Mesothelial cell of epicardium (in vitro differentiated cells): ENCODE measurements at regions not wholly inside any gene's neighbourhood (a gene's known extent, or its start where the extent isn't known, plus 50 kb on each side); places are given as distances from the start of the nearest gene placed in this dataset.
A peak's percentile ranks its signal among the peaks of the same experiment; 100 is the strongest.
"Not testable (repeated sequence)": the region's sequence is repeated elsewhere in the genome, so short reads cannot be mapped to it uniquely, and the experiment has no call there.

Source experiments
- DNase-seq, 2 experiments: peaks; one replicate each; pipeline ENCODE4 v3.0.0; 2021; ENCODE audit warnings: low spot score in 2 of 2; ENCODE audit not compliant: unreplicated experiment in 2 of 2
- H3K27ac Mint-ChIP-seq: 2 replicates; pipeline ENCODE4 v1.8.0; 2021; ENCODE audit warnings: mixed read lengths
- H3K27me3 Mint-ChIP-seq: 2 replicates; pipeline ENCODE4 v1.8.0; 2021; ENCODE audit warnings: low read depth, mixed read lengths
- H3K36me3 Mint-ChIP-seq: 2 replicates; pipeline ENCODE4 v1.8.0; 2021; ENCODE audit warnings: mixed read lengths
- H3K4me1 Mint-ChIP-seq: 2 replicates; pipeline ENCODE4 v1.8.0; 2021; ENCODE audit warnings: mixed read lengths
- H3K4me3 Mint-ChIP-seq: 2 replicates; pipeline ENCODE4 v1.8.0; 2021; ENCODE audit warnings: mild to moderate bottlenecking, moderate library complexity, mixed read lengths
- H3K9me3 Mint-ChIP-seq: 2 replicates; pipeline ENCODE4 v1.8.0; 2021; ENCODE audit warnings: mixed read lengths
- TF ChIP-seq, protein P1 (sequence below): fragments of 200-600 bp; sonication (generic); IDR thresholded peaks from one replicate; pipeline ENCODE4 v1.5.0; 2021; ENCODE audit warnings: antibody characterized with exemption; ENCODE audit not compliant: unreplicated experiment

DNA sequence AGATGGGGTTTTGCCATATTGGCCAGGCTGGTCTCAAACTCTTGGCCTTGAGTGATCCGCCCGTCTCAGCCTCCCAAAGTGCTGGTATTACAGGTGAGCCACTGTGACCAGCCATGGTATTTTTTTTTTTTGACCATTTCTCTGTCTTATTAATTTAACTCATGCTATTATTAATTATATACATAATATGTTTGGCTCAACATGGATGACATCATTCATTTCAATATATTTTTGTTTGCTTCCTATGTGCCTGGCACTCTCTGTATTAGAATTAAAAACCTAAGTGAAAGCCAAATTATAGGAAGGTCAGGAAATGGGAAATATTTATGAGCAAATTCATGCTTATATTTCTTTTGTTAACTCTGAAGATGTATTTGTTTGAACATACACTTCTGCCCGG is 55.8 kb upstream of the AKIRIN2 start:
- no peak for DNase-seq
- Mint-ChIP-seq H3K9me3 (no peaks in the 10 kb centered on the region), H3K27ac (peak overlapping the region; percentile 77), H3K4me1 (peaks cover 34% of the 10 kb centered on the region), H3K27me3 (no peaks in the 10 kb centered on the region), H3K4me3 (no peak overlapping the region), H3K36me3 (no peaks in the 10 kb centered on the region)
- TF ChIP-seq, protein P1, sequence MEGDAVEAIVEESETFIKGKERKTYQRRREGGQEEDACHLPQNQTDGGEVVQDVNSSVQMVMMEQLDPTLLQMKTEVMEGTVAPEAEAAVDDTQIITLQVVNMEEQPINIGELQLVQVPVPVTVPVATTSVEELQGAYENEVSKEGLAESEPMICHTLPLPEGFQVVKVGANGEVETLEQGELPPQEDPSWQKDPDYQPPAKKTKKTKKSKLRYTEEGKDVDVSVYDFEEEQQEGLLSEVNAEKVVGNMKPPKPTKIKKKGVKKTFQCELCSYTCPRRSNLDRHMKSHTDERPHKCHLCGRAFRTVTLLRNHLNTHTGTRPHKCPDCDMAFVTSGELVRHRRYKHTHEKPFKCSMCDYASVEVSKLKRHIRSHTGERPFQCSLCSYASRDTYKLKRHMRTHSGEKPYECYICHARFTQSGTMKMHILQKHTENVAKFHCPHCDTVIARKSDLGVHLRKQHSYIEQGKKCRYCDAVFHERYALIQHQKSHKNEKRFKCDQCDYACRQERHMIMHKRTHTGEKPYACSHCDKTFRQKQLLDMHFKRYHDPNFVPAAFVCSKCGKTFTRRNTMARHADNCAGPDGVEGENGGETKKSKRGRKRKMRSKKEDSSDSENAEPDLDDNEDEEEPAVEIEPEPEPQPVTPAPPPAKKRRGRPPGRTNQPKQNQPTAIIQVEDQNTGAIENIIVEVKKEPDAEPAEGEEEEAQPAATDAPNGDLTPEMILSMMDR, result no peak

DNA sequence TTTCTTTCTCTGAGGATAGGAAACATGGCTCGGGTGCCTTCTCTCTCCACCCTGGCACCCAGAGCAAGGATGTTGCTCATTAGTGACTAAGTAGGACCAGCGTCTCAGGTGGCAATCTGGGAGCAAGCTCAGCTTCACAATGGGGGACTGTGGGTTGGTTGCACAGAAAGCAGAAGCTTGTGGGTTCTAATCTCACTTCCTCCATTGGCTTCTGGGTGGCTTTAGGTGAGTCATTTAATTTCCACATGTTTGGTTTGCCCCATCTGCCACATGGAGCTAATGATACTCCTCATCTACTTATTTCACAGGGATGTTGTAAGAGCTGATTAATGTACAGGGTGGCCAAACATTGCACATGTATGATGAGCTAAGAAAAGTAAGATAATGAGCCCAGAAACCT is 54.8 kb upstream of the AKIRIN2 start:
- TF ChIP-seq, protein P1, result no peak
- H3K4me3 Mint-ChIP-seq, result no peak overlapping the region
- H3K36me3 Mint-ChIP-seq, result no peaks in the 10 kb centered on the region
- DNase-seq, result no peak
- peaks cover 32% of the 10 kb centered on the region for H3K4me1 Mint-ChIP-seq
- no peaks in the 10 kb centered on the region for H3K27me3 Mint-ChIP-seq
- no peaks in the 10 kb centered on the region for H3K9me3 Mint-ChIP-seq
- peak overlapping the region; percentile 93 for H3K27ac Mint-ChIP-seq

DNA sequence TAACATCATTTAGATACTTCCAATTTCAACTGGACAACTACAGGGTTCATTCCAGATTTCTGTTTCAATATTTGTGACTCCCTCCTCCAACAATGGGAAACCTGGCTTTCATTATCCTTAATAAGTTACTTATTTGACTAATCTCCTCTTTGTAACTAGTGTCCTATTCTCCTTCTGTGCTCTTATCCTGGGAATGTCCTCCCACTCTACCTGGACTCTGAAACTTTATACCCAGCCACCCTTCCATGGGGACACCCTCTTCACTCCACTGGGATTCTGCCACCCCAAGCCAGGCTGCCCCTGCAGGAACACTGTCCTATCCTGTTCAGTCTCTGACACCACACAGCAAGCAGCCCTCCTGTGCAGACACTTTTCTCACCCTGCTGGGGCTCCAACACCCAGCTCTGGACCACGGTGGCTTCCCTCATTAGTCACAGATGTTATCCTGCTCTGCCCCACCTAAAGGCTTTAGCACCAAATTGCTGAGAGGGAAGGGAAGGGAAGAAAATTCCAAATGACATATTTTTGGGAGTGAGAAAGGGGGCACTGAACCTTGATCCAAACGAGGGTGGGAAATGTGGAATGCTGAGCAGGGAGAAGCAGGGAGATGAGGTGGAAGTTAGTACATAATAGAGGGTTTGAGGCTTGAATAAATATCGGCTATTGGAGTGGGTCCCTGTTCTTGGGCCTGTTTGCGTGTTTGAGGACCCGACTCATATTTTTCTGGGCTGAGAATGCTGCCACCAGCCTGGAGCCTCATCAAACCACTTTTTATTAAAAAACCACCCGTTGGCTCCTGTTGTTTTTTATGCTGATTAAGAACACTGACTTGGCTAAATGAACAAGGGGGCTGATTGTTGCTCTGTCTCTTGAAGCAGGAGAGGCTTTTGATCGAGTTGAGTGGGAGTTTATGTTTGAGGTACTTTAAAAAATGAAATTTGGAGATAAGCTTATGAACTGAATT is 54.0 kb upstream of the AKIRIN2 start:
- no peaks in the 10 kb centered on the region for H3K27me3 Mint-ChIP-seq
- no peak overlapping the region for H3K4me3 Mint-ChIP-seq
- DNase-seq, result no peak
- H3K36me3 Mint-ChIP-seq, result no peaks in the 10 kb centered on the region
- TF ChIP-seq, protein P1, result no peak
- peak overlapping the region; percentile 93 for H3K27ac Mint-ChIP-seq
- no peaks in the 10 kb centered on the region for H3K9me3 Mint-ChIP-seq
- H3K4me1 Mint-ChIP-seq, result peaks cover 31% of the 10 kb centered on the region

DNA sequence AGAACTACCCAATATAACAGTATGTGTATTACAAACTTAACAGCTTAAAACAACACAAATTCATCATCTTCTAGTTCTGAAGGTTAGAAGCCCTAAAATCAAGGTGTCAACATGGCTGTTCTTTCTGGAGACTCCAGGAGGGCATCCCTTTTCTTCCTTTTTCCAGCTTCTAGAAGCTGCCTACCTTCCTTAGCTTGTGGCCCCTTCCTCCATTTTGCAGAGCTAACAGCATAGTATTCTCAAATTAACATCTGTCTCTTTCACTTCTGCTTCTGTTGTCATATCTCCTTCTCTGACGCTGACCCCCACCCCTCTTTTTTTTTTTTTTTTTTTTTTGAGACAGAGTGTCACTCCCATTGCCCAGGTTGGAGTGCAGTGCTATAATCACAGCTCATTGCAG is 52.8 kb upstream of the AKIRIN2 start:
- H3K27ac Mint-ChIP-seq, result no peak overlapping the region
- H3K9me3 Mint-ChIP-seq, result no peaks in the 10 kb centered on the region
- H3K27me3 Mint-ChIP-seq, result no peaks in the 10 kb centered on the region
- TF ChIP-seq, protein P1, result no peak
- H3K4me1 Mint-ChIP-seq, result peaks cover 28% of the 10 kb centered on the region
- H3K4me3 Mint-ChIP-seq, result no peak overlapping the region
- no peaks in the 10 kb centered on the region for H3K36me3 Mint-ChIP-seq
- DNase-seq, result no peak

DNA sequence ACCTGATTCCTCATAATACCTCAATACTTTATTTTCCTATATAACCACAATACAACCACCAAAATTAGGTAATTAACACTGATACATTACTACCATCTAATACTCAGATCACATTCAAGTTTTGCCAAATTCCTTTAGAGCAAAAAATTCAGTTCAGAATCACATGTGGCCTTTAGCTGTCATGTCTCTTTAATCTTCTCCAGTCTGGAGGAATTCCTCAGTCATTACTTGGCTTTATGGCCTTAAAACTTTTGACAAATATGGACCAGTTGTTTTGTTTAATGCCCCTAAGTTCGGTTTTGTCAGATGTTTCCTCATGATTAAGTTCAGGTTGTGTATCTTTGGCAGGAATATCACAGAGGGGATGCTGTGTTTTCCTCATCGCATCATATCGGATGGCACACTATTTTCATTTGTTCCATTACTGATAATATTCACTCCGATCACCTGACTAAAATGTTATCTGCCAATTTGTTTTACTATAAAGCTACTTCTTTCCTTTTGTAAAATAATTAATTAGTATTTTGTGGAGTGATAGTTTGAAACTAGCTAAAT is 51.2 kb upstream of the AKIRIN2 start:
- peaks cover 26% of the 10 kb centered on the region for H3K4me1 Mint-ChIP-seq
- no peak overlapping the region for H3K4me3 Mint-ChIP-seq
- H3K27ac Mint-ChIP-seq, result peak overlapping the region; percentile 2

DNA sequence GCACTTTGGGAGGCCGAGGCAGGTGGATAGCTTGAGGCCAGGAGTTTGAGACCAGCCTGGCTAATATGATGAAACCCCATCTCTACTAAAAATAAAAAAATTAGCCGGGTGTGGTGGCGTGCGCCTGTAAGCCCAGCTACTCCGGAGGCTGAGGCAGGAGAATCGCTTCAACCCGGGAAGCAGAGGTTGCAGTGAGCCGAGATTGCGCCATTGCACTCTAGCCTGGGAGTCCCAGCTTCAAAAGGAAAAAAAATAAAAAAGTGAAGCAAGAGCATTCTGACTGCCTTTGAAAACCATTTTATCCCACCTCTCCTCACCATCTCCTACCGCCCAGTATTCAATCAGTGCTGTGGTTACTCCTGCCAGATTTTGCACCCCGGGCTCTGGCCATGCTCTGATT is 50.5 kb upstream of the AKIRIN2 start:
- H3K9me3 Mint-ChIP-seq, H3K4me3 Mint-ChIP-seq, H3K27me3 Mint-ChIP-seq, H3K36me3 Mint-ChIP-seq, H3K27ac Mint-ChIP-seq, DNase-seq: not testable (repeated sequence)
- H3K4me1 Mint-ChIP-seq, result peaks cover 29% of the 10 kb centered on the region

More for the DNA sequence above, 51.2 kb upstream of the AKIRIN2 start:
- Mint-ChIP-seq H3K9me3 (no peaks in the 10 kb centered on the region), H3K36me3 (no peaks in the 10 kb centered on the region), H3K27me3 (no peaks in the 10 kb centered on the region)
- TF ChIP-seq, protein P1, result no peak
- DNase-seq, result no peak
